HG03039 (cell line): ENCODE measurements at regions not wholly inside any gene's neighbourhood (a gene's known extent, or its start where the extent isn't known, plus 50 kb on each side); places are given as distances from the start of the nearest gene placed in this dataset.
A peak's percentile ranks its signal among the peaks of the same experiment; 100 is the strongest.
"Not testable (repeated sequence)": the region's sequence is repeated elsewhere in the genome, so short reads cannot be mapped to it uniquely, and the experiment has no call there.

Experiments used
- ATAC-seq: cut with Tn5 transposase; IDR thresholded peaks from one replicate; pipeline ENCODE4 v1.9.1; 2021; ENCODE audit warnings: mild to moderate bottlenecking, moderate library complexity; ENCODE audit not compliant: unreplicated experiment

DNA sequence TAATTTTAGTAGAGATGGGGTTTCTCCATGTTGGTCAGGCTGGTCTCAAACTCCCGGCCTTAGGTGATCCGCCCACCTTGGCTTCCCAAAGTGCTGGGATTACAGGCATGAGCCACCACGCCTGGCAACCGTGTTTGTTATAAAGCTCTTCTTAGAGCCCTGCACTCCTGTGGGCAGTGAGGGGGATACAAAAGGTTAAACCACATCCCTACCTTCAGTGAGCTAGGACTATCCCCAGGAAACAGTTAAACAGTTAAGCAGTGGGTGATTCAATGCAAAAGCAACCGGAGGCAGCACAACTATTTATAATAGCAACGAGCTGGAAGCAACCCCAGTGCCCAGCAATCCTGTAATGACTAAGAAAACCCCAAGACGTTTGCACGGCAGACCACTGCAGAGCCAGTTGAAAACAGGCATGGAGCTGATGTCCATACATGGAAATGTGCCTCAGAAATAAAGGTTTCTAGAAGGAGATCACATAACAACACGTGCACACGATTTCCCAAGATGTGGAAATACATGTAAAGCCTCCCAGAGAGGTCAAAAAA, 107.2 kb upstream of the LYZL2 start:
- peak; percentile 80 for ATAC-seq

DNA sequence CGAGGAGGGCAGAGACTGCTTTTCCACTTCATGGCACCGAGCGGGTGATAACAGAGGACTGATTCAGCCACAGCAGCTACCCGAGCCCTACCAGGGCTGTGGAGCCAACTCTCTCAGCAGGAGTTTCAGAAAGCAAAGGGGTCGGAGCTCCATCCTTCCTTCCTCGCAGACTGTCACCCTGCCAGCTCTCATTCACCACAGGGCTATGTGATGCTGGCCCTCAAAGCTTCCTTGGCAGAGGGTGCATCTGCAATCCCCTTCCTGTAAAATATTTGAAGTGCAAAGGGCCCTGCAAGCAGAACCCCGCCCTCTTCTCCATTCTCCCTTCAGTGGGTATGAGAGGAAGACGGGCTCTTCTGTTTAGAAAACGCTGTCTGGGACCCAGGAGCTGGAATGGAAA, 105.3 kb upstream of the LYZL2 start:
- ATAC-seq: no peak

DNA sequence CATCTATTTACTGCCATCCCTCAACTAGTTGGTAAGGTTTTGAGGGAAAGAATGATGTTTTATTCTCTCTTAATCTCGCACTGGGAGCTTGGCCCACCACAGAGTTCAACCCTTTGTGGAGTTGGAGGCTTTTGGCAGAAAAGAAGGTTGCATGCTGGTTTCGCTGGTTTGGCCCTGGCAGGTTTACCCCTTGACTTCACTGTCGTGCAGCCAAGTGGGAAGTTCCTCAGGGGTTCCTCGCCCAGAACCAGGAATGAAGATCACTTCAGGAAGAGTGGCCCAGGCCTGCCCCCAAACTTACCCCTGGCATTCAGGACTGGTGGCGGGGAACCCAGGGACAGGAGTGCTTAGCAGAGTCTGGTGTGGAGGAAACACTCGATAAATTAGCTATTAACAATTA, 103.1 kb upstream of the LYZL2 start:
- no peak for ATAC-seq

DNA sequence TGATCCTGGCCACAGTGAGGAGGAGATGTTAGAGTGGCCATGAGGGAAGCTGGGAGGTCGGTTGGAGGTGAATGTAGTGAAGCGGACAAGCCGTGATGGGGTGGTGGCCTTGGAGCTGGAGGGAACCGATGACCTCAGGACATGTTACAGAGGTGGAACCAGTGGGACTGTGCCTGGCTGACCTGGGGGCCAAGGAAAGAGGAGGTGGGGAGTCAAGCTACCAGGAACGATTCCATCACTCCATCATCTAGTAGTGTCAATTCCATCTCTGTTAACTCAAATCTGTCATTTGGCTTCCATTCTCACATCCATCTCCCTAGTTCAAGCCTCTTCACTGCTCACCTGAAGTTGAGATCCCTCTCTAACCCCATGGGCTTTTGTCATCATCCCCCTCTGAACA, 102.4 kb upstream of the LYZL2 start:
- no peak for ATAC-seq

DNA sequence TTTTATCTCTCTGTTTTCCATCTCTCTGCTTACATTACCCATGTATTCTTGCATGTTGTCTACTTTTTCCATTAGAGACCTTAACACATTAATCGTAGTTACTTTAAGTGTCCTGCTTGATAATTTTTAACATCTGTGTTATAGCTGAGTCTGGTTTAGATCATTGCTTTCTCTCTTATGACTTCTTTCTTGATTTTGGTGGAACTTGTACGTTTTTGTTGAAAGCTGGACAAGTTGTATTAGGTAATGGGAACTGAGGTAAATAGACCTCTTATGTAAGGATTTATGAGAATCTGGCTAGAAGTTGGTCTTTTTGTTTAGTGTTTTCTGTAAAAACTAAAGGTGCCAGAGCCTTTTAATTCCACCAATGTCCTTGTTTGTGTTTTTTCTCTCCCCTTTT, 100.8 kb upstream of the LYZL2 start:
- no peak for ATAC-seq

DNA sequence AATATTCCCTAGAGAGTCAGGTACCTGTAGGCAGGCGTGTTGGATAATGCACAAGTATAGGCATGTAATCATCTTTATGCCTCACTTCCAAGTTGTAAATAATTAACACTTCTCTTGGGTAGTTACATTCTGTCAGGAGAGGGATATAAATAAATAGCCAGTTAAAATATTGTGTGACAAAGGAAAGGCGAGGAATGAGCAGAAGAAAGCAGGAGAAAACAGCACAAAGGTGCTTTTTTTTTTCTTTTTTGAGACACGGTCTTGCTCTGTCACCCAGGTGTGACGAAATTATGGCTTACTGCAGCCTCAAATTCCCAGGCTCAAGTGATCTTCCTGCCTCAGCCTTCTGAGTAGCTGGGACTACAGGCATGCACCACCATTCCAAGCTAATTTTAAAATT, 99.2 kb upstream of the LYZL2 start:
- ATAC-seq: no peak

DNA sequence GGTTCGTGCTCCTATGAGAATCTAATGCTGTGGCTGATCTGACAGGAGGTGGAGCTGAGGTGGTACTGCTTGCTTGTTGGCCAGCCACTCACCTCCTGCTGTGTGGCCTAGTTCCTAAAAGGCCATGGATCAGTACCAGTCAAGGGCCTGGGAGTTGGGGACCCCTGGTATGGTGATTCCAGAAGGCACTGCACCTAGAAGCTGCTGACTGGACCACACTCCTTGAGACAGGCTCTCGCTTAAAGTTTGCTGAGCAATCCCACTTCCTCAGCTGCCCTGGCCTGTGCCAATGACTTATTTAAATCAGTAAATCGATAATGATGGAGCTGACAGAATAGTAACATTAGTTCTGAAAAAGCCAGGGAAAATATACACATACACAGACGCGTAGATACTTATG, 98.6 kb upstream of the LYZL2 start:
- ATAC-seq: no peak

DNA sequence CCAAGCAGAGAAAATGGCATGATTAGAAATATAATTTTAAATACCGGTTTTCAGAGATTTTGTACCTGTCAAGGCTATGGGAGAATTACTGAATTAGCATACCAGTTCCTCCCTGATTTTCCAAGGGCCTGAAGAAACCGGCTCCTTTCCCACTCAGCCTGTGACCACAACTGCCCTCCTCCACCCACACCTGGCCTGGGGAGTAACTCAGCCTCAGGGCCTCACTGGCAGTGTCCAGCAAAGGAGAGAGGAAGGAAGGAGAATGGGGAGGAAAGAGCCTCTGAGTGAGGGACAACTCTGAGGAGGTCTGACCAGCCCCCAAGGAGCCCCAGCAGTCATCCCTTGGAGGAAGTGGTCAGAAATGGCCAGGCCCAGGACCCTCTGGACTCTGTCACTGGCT, 98.0 kb upstream of the LYZL2 start:
- no peak for ATAC-seq

DNA sequence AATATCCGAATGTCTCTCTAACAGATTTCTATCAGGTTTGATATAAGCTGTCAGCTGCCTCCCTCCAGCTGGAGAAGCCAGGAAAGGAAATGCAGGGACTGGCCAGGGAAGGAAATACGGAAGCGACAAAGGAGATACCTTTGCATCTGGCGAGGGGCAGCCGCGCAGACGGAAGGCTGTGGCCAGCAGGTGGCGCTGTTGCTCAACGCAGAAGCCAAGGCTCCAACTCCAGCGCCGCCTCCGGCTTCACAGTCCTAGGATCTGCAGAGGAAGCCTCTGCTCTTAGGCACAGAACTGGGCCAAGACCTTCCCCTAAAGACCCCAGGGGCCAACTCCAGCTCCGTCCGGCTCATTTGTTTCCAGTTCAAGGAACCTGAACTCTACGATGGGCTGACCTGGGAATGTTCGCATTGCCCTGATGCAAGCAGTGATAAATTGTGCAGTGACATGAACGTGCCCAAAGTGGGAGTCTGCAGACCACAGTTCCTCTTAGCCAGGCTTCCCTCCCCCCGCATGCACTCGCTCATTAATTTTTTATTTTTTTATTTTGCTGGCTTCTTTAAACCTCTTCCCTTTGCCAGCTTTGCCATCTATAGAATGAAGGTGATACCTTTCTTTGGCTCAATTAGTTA, 97.3 kb upstream of the LYZL2 start:
- ATAC-seq: peak; percentile 71

DNA sequence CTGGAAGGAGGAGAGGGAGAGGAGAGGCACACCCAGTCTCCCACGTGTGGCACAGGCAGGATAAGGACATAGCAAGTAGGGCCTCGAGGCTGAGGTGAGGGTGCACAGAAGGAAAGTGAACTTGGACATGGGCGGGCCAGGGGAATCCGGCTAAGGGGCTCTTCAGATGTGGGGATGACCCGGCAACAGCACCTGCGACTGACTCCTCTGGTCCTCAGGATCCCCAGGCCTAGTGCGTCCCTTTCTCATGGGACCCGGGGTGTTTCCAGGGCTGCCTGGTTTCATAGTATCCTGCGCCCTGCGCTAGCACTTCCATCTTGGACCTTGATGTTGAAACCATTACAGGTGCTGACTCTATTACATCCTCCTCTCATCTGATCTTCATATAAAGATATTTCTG, 96.1 kb upstream of the LYZL2 start:
- no peak for ATAC-seq

DNA sequence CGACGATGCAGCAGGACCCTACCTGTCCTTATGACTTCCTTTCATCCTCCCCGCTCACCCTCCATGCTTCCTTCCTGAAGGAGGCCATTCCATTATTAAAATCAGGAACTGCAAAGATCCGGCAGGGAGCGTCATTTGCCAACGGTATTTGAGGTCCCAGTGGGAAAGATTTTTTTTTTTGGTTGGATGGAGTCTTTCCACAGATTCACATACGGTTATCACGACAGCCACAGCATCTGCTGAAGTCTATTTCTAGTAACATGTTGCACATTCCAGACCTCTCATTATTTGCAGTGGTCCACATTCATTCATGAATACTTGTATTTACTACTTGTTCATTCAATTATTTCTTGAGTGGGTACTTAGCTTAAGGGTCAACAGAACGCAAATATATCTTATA, 94.7 kb upstream of the LYZL2 start:
- ATAC-seq: no peak

DNA sequence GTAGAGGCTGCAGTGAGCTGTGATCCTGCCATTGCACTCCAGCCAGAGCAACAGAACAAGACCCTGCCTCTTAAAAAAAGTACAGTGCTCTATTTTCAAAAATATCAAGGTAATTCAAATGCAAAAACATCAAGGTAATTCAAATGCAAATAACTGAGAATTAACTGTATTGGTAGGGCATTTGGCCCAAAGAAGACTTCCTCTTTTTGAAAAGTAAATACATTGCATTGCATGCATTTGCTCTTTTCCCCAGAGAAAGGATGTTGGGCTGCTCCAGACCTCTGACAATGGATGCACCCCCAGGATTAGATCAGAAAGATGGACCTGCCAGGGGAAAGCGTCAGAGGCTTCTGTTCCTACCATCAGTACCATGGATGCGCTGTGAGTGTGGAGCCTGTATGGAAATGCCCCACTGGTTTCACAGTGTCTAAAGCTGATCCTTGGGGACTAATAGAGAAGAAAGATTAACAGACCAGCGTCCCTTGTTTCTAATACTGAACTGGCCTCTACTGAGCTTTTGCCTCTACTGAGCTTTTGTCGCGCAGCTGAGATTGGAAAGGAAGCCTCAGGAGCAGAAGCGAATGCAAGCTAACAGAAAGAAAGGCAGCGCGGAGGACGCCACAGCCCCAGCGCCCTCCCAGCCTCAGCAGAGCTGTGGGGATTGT, 93.5 kb upstream of the LYZL2 start:
- no peak for ATAC-seq

DNA sequence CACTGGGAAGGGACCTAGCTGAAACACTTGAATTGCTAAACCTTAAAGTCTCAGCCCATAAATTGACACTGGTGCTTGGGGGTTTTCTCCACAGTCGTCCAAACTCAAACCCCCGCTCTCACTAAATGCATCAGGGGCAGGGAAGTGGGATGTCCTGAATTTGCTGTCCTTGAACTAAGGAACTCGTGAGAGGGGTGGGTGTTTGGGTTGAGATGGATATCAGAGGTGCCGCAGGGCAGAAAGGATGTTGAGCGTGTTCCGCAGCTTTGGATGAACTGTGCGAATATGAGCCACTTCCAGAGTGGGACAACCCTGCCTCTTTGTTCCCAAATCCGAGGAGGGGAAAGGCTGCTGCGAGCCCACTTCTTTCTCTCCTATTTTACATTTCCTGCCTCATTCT, 90.3 kb upstream of the LYZL2 start:
- no peak for ATAC-seq

DNA sequence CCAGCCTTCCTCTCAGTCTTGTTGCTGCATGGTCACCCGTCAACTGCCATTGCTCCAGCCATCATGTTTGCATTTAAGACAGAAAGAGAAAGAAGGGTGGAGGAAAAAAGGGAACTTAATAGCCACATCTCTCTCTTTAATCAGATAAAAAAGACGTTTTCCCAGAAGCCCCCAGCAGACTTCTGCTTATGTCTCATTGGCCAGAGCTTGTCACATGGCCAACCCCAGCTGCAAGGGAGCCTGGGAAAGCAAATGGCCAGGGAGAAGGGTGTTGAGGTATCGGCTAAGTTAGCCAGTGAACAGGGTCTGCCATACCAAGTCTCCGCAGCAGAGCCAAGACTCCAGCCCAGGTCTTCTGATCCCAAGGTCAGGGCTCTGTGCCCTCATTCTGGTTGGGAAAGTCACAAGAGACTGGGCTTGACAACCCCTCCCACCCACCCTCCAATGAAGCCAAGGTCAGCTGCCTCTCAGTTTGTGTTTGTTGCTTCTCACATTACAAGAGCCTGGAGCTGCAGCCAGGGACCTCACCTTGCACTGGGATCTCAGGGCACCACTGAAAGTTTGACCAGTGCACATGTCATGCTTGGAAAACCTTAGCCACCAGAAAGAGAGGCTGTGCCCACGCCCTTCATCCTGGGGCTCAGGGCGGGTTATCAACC, 80.3 kb upstream of the LYZL2 start:
- ATAC-seq: no peak

DNA sequence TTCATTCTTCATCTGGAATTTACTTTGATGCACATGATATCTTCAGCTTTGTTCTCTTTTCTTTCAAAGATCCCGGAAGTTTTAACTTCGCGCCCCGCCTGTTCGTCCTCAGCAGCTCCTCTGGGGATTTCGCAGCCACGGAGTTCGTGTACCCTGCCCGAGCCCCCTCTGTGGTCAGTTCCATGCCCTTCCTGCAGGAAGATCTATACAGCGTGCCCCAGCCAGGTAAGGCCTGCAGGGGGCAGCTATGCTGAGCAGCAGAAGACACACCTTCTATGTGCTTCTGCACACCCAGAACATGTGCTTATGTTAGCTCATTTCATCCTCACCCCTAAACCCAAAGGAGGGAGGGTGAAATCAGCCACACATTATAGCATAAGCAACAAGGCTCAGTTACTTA, 79.7 kb upstream of the LYZL2 start:
- no peak for ATAC-seq

DNA sequence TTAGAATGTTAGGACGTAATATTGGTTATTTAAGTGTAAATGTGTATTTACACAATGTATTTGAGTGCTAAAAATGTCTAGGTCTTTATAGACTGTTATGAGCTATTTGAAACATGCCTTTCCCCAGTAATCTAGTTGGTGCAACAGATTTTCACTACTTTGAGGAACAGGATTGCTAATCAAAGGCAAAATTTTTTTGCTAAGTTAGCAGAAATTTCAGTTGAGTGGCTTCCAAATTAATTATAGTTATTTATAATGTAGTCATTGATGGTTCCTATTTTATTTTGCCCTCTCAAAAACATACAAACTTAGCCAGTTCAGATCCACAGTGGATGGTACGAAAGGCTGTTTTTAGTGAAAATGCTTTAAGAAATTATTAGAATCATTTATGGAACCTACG, 78.7 kb upstream of the LYZL2 start:
- ATAC-seq: no peak

DNA sequence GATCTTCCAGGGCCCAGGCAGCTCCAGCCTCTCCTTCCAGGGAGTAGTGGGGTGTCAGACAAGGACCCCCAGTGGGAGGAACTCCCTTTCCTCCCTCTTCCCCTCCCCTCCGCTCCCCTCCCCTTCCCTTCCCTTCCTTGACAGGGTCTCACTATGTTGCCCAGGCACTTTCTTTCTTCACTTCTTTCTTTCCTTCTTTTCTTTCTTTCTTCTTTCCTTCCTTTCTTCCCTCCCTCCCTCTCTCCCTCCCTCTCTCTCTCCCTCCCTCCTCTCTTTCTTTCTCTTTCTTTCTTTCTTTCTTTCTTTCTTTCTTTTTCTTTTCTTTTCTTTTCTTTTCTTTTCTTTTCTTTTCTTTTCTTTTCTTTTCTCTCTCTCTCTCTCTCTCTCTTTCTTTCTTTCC, 76.6 kb upstream of the LYZL2 start:
- not testable (repeated sequence) for ATAC-seq

DNA sequence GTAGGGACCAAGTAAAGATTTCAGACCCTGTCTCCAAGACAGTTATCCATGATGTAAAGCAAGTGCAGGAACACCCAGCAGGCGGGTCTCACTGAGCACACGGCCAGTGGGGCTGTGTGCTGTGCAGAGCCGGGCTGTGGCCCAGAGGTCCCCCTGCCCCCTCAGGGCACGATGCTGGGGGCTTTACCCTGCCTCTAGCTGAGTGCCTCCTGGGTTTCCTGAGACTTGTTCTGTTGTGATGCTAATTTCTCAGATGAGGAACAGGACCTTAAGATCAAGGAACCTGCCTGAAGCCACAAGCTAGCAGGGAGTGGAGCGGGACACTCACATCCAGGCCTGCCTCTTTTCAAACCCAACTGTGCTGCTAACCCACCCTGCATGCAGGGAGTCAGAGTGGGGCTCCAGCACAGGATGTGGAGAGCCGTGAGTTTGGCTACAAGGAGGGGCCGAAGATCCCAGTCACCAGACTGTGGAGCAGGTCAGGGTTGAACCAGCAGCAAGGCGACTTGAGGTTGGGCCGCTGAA, 76.1 kb upstream of the LYZL2 start:
- peak; percentile 13 for ATAC-seq

DNA sequence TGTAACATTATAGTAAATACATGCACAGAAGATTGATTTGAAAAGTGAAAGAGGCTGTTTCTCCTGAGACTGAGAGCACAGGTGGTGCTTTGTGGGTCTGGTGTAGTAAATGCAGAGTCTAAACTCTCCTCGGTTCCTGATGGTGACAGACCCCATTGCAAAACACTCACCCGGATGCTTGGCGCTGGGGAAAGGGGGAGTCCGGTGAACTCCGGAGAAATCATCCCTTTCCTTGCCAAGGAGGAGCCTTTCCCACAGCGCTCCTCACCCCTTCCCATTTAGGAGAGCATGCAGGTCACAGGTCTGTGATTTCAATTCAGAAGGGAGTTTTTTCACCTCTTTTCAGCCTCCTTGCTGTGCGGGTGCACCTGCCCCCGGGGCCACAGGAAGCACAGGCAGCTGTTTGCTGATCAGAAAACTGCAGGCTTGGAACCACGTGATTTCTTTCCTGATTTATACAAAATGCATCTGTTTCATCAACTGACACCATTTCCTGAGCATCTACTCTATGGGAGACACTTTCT, 75.6 kb upstream of the LYZL2 start:
- peak; percentile 56 for ATAC-seq

DNA sequence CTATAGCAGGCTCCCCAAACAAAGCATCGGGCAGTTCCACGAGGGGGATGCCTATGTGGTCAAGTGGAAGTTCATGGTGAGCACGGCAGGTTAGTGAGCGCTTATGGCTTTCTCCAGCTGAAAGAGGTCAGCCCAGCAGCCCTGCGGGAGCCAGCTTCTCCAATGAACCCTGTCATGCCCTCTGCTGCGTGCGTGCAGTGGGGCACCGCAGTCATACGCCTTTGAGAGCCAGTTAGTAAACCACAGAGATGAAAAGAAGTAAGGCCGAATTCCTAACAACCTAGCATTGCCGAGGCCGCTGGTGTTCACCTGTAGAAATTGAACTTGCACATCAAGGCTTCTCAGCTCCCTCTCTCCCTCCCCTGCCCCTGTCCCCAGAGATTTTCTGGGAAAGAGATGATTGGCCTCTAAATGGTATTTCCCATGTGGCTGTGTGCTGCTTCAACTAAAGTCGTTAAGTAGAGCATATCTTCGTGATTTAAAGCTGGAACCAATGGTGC, 75.1 kb upstream of the LYZL2 start:
- peak; percentile 1 for ATAC-seq

DNA sequence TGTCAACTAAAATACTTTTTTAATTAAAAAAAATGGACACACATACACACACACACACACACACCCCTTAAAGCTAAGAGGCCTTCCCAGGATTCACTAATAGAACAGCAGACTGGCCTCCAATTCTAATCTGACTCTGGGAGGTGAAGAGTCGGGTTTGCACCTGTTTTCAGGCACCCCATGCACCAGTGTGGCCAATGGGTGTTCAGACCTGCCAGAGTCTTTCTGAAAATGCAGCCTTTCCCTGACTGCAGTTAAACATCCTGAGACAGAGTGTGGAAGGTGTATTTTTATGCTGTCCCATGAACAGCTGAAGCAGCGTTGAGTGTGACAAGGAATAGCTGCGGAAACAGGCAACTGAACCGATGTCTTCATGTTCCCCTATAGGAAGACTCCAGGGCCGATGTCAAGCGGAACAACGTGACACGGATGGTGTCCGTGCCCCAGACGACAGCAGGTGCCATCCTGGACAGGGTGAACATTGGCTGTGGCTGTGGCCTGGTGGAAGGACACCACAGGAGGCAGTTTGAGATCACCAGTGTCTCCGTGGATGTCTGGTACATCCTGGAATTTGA, 74.6 kb upstream of the LYZL2 start:
- ATAC-seq: no peak
